Suprapubic skin (tissue), 4 donors: ENCODE measurements at regions not wholly inside any gene's neighbourhood (a gene's known extent, or its start where the extent isn't known, plus 50 kb on each side); places are given as distances from the start of the nearest gene placed in this dataset.

Source experiments
- CTCF ChIP-seq, 2 donors: fragments of 200-600 bp in 1 of 2; fragments of 450-650 bp in 1 of 2; sonication (generic) in 1 of 2; IDR thresholded peaks; one replicate each; pipeline ENCODE4 v1.5.1; 2016 to 2019; ENCODE audit warnings: antibody characterized with exemption in 2 of 2, mild to moderate bottlenecking in 1 of 2, moderate library complexity in 1 of 2
- EP300 ChIP-seq: sonication (generic); formaldehyde crosslinking; IDR thresholded peaks from one replicate; pipeline ENCODE4 v1.6.1; 2017; ENCODE audit warnings: antibody characterized with exemption
- POLR2A ChIP-seq, 2 donors: fragments of 450-650 bp; IDR thresholded peaks; one replicate each; pipeline ENCODE4 v1.6.1; 2017; ENCODE audit warnings: antibody characterized with exemption in 2 of 2, mild to moderate bottlenecking in 2 of 2, moderate library complexity in 2 of 2
- POLR2AphosphoS5 ChIP-seq, 3 donors: sonication (generic); formaldehyde crosslinking; IDR thresholded peaks; one replicate each; pipeline ENCODE4 v1.6.1; 2017; ENCODE audit warnings: antibody characterized with exemption in 3 of 3

- no peak for TF ChIP-seq POLR2A (IDR thresholded peaks at IDR 0.05)
- no peak for TF ChIP-seq CTCF (IDR thresholded peaks at IDR 0.05)
- no peak for TF ChIP-seq POLR2AphosphoS5 (IDR thresholded peaks at IDR 0.05)
- no peak for TF ChIP-seq EP300
Observed at GRCh38 chr5:143509758-143510221, 106.3 kb upstream of the NR3C1 start.
